GM12878 (cell line): ENCODE measurements at regions not wholly inside any gene's neighbourhood (a gene's known extent, or its start where the extent isn't known, plus 50 kb on each side); places are given as distances from the start of the nearest gene placed in this dataset.

ENCODE experiments used
- ATF7 ChIP-seq: fragments of 450-650 bp; IDR thresholded peaks from 2 replicates; pipeline ENCODE4 v1.6.1; 2016; ENCODE audit warnings: low read depth, mild to moderate bottlenecking
- CBX5 ChIP-seq: sonication (generic); IDR thresholded peaks from 2 replicates; pipeline ENCODE4 v1.6.1; 2016; ENCODE audit warnings: low read depth, moderate library complexity, mild to moderate bottlenecking, inconsistent platforms
- CHD2 ChIP-seq: IDR thresholded peaks from 2 replicates; pipeline ENCODE4 v1.6.1; 2011; ENCODE audit warnings: low read depth, low read length, improper control_type of control experiment, borderline replicate concordance
- ESRRA ChIP-seq: IDR thresholded peaks from 2 replicates; pipeline ENCODE4 v1.6.1; 2012; ENCODE audit warnings: mild to moderate bottlenecking, low read length, improper control_type of control experiment
- HDAC6 ChIP-seq: fragments of 200-600 bp; sonication (generic); IDR thresholded peaks from one replicate; pipeline ENCODE4 v1.8.0; 2017; ENCODE audit warnings: antibody characterized with exemption; ENCODE audit not compliant: unreplicated experiment
- JUNB ChIP-seq: IDR thresholded peaks from 2 replicates; pipeline ENCODE4 v1.6.1; 2016; ENCODE audit warnings: antibody characterized with exemption, mild to moderate bottlenecking
- JUND ChIP-seq: IDR thresholded peaks from 2 replicates; pipeline ENCODE4 v1.6.1; 2012; ENCODE audit warnings: low read depth, mild to moderate bottlenecking, low read length, improper control_type of control experiment, moderate library complexity
- NFIC ChIP-seq: IDR thresholded peaks from 2 replicates; pipeline ENCODE4 v1.6.1; 2012; ENCODE audit warnings: low read depth, mild to moderate bottlenecking, inconsistent platforms, low read length, moderate library complexity
- NFYB ChIP-seq: IDR thresholded peaks from 2 replicates; pipeline ENCODE4 v1.6.1; 2011; ENCODE audit warnings: low read depth, mild to moderate bottlenecking, low read length, improper control_type of control experiment, moderate library complexity; ENCODE audit not compliant: insufficient read depth
- ZBTB33 ChIP-seq: fragments of 450-650 bp; IDR thresholded peaks from 2 replicates; pipeline ENCODE4 v1.6.1; 2017; ENCODE audit warnings: mild to moderate bottlenecking
- TF ChIP-seq, protein P1 (sequence below): IDR thresholded peaks from 2 replicates; pipeline ENCODE4 v1.6.1; 2012; ENCODE audit warnings: low read depth, low read length, improper control_type of control experiment
- TF ChIP-seq, protein P2 (sequence below), 3 experiments: IDR thresholded peaks in 2 of 3; conservative IDR thresholded peaks in 1 of 3; 2 replicates each; pipeline ENCODE4 v1.5.1; 2011; ENCODE audit warnings: low read depth in 3 of 3, low read length in 3 of 3, mild to moderate bottlenecking in 3 of 3, control low read depth in 2 of 3, moderate library complexity in 2 of 3, inconsistent platforms in 1 of 3, mixed read lengths in 1 of 3; ENCODE audit not compliant: control insufficient read depth in 2 of 3, insufficient read depth in 1 of 3; ENCODE audit errors: extremely low read depth in 1 of 3
- TF ChIP-seq, protein P3 (sequence below): IDR thresholded peaks from 2 replicates; pipeline ENCODE4 v1.6.1; 2012; ENCODE audit warnings: low read depth, low read length, improper control_type of control experiment
- TF ChIP-seq, protein P4 (sequence below): IDR thresholded peaks from 2 replicates; pipeline ENCODE4 v1.6.1; 2012; ENCODE audit warnings: low read depth, low read length, improper control_type of control experiment

GRCh38 chr17:55641676-55642081, 81.0 kb downstream of the TMEM100 start:
- TF ChIP-seq, protein P1, sequence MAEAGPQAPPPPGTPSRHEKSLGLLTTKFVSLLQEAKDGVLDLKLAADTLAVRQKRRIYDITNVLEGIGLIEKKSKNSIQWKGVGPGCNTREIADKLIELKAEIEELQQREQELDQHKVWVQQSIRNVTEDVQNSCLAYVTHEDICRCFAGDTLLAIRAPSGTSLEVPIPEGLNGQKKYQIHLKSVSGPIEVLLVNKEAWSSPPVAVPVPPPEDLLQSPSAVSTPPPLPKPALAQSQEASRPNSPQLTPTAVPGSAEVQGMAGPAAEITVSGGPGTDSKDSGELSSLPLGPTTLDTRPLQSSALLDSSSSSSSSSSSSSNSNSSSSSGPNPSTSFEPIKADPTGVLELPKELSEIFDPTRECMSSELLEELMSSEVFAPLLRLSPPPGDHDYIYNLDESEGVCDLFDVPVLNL, result no peak
- TF ChIP-seq, protein P2, sequence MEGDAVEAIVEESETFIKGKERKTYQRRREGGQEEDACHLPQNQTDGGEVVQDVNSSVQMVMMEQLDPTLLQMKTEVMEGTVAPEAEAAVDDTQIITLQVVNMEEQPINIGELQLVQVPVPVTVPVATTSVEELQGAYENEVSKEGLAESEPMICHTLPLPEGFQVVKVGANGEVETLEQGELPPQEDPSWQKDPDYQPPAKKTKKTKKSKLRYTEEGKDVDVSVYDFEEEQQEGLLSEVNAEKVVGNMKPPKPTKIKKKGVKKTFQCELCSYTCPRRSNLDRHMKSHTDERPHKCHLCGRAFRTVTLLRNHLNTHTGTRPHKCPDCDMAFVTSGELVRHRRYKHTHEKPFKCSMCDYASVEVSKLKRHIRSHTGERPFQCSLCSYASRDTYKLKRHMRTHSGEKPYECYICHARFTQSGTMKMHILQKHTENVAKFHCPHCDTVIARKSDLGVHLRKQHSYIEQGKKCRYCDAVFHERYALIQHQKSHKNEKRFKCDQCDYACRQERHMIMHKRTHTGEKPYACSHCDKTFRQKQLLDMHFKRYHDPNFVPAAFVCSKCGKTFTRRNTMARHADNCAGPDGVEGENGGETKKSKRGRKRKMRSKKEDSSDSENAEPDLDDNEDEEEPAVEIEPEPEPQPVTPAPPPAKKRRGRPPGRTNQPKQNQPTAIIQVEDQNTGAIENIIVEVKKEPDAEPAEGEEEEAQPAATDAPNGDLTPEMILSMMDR (IDR thresholded peaks at IDR 0.05 in 2 of 3, conservative IDR thresholded peaks at IDR 0.05 in 1 of 3; ENCODE audit: control insufficient read depth in 2 of 3, extremely low read depth in 1 of 3, insufficient read depth in 1 of 3, low read depth in 3 of 3, low read length in 3 of 3), result peak; percentile 59 to 70 (median 68)
- TF ChIP-seq JUNB, result no peak
- no peak for TF ChIP-seq JUND
- TF ChIP-seq ATF7, result no peak
- no peak for TF ChIP-seq ZBTB33
- no peak for TF ChIP-seq CBX5
- TF ChIP-seq NFYB, result no peak
- TF ChIP-seq ESRRA, result no peak
- TF ChIP-seq, protein P3, sequence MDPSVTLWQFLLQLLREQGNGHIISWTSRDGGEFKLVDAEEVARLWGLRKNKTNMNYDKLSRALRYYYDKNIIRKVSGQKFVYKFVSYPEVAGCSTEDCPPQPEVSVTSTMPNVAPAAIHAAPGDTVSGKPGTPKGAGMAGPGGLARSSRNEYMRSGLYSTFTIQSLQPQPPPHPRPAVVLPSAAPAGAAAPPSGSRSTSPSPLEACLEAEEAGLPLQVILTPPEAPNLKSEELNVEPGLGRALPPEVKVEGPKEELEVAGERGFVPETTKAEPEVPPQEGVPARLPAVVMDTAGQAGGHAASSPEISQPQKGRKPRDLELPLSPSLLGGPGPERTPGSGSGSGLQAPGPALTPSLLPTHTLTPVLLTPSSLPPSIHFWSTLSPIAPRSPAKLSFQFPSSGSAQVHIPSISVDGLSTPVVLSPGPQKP, result no peak
- no peak for TF ChIP-seq NFIC
- no peak for TF ChIP-seq CHD2
- TF ChIP-seq HDAC6, result no peak
- TF ChIP-seq, protein P4, sequence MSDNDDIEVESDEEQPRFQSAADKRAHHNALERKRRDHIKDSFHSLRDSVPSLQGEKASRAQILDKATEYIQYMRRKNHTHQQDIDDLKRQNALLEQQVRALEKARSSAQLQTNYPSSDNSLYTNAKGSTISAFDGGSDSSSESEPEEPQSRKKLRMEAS, result no peak
